ENCODE measurements at regions not wholly inside any gene's neighbourhood (a gene's known extent, or its start where the extent isn't known, plus 50 kb on each side); places are given as distances from the start of the nearest gene placed in this dataset.
"Not testable (repeated sequence)": the region's sequence is repeated elsewhere in the genome, so short reads cannot be mapped to it uniquely, and the experiment has no call there.

DNA sequence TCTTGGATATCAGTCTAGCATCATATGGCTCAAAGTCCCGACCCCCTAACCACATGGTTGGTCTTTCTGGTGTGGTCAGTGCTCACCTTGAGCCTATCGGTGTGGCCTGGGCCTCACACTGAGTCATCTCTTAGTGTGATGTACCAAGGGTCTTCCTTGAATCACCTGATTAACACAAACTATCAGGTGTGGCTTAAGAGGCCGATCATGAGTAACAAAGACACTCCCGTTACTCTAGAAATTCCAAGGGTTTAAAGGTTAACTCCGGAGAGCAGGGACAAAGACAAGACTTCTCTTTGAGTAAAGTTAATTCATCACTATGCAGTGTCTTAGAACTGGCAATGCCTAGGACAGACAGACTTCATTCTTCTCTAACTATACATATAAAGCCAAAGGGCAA is 52.3 kb upstream of the ARMC3 start:
- DNase-seq (ENCODE audit: low read depth in 2 of 2), result no peak

DNA sequence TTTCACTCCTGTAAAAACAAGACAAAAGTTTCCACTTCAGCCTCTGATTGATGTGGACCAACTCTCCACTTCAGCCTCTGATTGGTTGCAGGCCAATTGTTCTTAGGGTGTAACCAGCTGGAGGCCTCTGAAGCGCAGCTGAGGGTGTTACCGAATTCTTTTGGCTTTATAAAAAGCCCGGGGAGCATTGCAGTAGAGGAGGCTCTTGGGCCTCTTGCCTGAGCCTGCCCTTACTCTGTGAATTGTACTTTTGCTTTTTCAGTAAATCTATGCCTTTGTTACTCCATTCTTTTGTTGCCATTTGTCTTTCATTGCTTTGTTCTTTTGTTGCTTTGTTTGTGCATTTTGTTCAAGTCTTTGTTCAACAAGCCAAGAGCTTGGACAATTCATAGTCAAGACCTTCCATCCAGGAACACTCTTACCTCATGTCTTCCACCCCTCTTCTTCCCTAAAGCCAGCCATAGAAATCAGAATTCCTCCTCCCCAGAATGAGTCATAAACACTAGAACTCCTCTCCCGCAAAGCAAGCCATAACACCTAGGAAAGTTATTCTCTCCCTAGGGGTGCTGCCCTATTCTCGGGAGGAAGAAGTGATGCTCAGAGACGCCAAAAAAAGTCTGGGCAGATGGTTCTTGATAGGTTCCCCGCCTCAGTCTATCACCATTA is 53.5 kb upstream of the ARMC3 start:
- no peak for DNase-seq (ENCODE audit: low read depth in 2 of 2)

GRCh38 chr10:22856444-22857074 is 71.3 kb upstream of the ARMC3 start:
- DNase-seq (ENCODE audit: low read depth in 2 of 2), result no peak

DNA sequence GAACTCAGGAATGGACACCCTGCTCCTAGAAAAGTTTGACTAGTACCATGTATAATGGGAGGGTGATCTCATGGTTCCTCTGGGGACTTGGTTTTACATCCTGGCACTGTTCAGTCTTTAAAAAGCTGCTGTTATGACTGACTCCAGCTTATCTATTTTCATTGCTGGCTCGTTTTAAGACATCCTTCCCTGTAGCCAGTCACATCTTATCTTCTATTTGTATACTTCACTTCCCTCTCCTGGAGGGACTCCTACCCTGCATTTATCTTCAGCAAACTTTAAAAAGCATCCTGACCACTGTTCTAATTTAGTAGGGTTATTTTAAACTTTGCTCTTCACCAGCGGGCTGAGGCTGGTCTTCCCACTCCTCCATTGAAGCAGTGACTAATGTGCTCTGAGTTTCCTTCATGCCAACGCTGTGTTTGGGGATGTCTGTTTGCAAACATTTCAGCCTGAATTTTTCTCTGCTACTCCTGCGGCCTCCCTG is 72.9 kb upstream of the ARMC3 start:
- no peak for DNase-seq (ENCODE audit: low read depth in 2 of 2)

DNA sequence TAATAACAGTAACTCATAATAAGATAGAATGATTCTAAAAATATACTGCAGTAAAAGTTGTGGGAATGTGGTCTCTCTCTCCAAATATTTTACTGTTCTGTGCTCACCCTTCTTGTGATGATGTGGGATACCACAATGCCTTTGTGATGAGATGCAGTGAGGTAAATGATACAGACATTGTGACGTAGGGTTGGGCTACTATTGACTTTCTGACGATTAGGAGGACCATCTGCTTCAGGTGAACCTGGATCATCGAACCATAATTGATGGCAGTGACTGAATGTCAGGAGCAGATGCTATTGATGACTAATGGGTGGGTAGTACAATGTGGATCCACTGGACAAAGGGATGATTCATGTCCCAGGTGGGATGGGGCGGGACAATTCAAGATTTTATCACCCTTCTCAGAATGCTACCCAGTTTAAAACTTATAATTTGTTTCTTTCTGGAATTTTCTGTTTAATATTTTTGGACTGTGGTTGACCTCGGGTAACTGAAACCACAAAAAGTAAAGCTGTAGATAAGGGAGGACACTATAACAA is 73.9 kb upstream of the ARMC3 start:
- DNase-seq (ENCODE audit: low read depth in 2 of 2), result no peak

DNA sequence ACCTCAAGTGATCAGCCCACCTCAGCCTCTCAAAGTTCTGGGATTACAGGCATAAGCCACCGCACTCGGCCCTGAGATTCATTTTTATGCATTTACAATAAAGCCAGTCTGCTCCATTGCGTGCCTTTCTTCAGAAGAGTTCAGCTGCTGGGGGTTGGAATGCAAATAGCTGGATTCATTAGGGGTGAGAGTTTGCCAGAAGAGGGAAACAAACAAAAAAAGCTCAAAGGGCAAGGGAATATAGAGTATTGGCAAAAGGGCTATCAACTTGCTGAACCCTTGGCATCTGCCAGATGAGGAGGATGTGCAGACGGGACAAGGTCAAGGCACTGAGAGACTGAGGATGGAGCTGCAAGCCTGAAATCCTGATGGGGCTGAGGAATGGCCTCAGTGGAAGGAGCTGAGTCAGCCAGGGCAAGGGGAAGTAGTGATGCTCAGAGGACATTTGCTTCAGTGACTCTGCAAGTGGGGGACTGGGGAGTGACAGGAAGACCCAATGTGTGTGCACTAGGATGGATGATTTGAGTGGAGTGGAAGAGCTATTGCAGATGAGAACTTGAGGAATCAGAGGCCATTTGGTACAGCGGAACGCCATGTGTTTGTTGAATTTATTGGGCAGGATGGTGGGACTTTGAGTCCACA is 75.0 kb upstream of the ARMC3 start:
- no peak for DNase-seq (ENCODE audit: low read depth in 2 of 2)

GRCh38 chr10:22851865-22852239 is 76.0 kb upstream of the ARMC3 start:
- no peak for DNase-seq (ENCODE audit: low read depth in 2 of 2)

DNA sequence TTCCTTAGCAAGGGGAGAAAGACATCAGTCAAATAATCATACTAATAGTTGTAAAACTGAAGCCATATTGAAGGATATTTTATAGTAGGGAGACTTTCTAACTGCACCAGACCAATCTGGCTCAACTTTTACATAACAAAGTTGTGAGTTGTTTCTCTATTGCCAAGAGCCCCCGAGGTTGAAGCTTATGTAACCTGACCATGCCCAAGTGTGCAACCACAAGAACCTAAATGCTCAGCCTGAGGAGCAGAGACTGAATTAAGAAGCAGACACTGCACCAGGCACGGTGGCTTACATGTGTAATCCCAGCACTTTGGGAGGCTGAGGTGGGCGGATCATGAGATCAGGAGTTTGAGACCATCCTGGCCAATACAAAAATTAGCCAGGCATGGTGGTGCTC is 77.3 kb upstream of the ARMC3 start:
- no peak for DNase-seq (ENCODE audit: low read depth in 2 of 2)

DNA sequence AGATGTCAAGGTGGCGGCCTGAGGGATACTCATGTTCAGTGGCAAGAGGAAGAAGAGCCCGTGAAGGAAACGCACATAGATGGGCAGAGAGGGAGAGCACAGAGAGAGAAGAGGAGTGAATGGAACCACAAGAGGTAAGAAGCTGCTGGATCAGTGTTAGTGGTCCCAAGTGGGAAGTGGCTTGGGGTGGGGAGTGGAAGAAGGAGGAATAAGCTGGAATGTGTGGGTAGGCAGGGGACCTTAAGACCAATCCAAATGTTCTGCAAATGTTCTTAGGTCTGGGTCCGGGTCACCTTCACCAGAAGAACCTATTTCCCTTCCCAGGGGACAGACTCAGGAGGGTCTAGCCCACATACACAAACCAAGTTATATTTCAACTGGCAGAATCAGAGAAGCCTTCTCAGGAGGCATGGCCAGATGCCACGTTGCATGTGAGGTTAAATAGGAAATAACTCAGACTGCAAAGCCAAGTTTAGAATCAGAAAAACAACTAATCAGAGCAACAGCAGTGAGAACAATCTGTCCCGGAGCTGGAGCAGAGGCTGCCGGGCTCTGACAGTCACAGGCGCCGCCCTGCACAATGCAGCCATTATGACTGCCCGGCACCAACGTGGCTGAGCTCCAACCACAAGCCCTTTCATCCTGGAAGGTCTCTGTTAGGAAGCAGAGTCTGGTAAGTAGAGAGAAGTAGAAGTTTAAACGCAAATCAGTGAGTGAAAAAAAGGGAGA is 78.6 kb upstream of the ARMC3 start:
- DNase-seq (ENCODE audit: low read depth in 2 of 2), result no peak

- no peak for DNase-seq (ENCODE audit: low read depth in 2 of 2)
These were observed 79.3 kb upstream of the ARMC3 start for GRCh38 chr10:22848509-22848908.

DNA sequence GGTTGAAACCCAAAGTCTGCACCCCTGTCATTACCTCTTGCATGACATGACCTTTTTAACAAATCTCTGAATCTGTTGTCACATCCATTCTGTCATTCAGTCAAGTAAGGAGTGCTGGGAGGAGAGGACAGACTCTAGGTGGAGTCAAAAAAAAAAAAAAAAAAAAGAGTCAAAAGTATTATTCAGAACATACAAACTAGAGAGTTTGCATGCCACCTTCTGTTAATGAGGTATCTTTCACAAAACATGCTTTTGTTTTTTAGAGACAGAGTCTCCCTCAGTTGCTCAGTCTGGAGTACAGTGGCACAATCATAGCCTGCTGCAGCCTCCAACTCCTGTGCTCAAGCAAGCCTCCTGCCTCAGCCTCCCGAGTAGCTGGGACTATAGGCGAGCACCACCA is 81.6 kb upstream of the ARMC3 start:
- no peak for DNase-seq (ENCODE audit: low read depth in 2 of 2)

DNA sequence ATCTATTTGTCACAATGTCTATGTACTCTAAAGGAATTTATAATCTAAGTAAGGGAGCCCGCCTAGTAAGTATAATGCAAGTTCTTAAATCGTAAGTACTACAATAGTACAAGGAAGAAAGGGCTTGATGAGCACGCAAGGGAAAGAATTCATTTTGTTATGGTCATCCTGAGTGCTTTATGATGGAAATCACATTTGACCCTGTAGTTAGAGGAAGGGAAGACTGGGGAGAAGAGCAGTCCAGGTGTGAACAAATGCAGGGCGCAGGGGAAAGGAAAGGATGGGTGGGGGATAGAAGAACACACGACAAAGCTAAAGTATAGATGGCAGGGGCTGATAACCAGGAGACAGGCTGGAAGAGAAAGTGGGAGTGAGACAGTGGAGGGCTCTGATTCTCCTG is 88.2 kb upstream of the ARMC3 start:
- no peak for DNase-seq (ENCODE audit: low read depth in 2 of 2)

GRCh38 chr10:22837771-22838170 is 90.1 kb upstream of the ARMC3 start:
- no peak for DNase-seq (ENCODE audit: low read depth in 2 of 2)

DNA sequence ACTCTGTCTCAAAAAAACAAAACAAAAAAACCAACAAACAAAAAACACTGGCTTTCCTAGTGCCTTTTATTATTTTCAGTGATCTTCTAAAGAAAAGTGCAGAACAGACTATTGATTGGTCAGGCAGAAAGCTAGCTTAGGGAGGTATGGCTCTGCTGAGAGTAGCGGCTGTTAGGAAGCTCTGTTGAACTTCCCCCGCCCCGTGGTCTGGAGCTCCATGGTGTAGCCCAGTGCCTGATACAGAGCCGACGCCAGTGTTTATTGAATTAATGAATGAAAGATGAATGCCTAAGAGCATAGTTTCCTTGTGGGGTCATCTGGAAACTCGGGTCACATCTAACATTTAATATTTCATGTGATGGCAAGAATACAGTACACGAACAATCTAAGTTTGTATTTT is 90.5 kb upstream of the ARMC3 start:
- no peak for DNase-seq (ENCODE audit: low read depth in 2 of 2)

GRCh38 chr10:22834471-22834870 is 93.4 kb upstream of the ARMC3 start:
- DNase-seq (ENCODE audit: low read depth in 2 of 2), result no peak

DNA sequence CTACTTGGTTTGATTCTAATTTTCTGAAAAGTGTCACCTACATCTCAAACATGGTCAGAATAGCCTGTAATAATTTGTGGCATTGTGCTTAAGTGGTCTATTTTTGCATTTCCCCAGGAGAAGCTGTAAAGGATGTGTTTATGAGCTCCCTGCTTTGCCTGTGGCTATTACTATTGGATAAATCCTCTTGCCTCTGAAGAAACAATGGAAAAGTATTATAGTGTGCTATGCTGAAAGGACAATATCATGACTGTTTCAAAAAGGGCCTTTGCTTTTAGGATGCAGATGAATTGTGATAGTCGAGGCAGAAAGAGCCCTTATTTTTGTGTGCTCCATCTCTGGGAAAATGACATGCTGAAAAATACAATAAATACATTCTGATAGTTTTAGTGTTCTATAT is 94.1 kb upstream of the ARMC3 start:
- no peak for DNase-seq (ENCODE audit: low read depth in 2 of 2)

- no peak for DNase-seq (ENCODE audit: low read depth in 2 of 2)
These were observed 94.5 kb upstream of the ARMC3 start for GRCh38 chr10:22833353-22833752.

DNA sequence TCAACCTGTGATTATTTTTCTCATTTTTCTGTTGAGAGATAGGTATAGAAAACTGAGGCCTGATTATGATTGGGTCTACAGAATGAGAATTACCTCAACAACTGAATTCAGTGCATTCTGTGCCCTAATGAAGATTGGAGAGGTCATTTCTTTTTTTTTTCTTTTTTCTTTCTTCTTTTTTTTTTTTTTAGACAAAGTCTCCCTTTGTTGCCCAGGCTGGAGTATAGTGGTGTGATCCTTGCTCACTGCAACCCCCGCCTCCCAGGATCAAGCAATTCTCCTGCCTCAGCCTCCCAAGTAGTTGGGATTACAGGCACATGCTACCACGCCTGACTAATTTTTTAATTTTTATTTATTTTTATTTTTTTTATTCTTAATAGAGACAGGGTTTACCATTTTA is 95.0 kb upstream of the ARMC3 start:
- DNase-seq (ENCODE audit: low read depth in 2 of 2), result no peak

- DNase-seq (ENCODE audit: low read depth in 2 of 2), result no peak
These were observed 95.7 kb upstream of the ARMC3 start for GRCh38 chr10:22832066-22832602.

DNA sequence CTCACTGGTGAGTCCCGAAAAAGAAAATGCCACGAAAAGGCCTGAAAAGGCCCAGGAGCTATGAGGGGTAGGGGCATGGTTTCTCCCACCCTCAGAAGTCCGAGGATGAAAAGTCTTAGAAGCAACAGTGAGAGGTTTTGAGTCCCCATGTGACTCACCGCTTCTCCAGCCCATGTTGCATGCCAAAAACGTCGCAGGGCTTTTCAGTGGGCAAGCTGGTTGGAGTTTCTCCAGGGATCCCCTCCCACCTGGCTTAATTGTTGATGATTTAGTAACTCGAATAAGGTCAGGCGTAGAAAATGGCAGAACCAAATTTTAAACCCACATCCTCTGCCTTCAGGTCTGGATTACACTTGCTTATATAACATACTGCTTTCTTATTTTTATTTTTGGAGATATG is 96.3 kb upstream of the ARMC3 start:
- DNase-seq (ENCODE audit: low read depth in 2 of 2), result no peak

GRCh38 chr10:22828712-22829111 is 99.1 kb upstream of the ARMC3 start:
- DNase-seq (ENCODE audit: low read depth in 2 of 2), result not testable (repeated sequence)

DNA sequence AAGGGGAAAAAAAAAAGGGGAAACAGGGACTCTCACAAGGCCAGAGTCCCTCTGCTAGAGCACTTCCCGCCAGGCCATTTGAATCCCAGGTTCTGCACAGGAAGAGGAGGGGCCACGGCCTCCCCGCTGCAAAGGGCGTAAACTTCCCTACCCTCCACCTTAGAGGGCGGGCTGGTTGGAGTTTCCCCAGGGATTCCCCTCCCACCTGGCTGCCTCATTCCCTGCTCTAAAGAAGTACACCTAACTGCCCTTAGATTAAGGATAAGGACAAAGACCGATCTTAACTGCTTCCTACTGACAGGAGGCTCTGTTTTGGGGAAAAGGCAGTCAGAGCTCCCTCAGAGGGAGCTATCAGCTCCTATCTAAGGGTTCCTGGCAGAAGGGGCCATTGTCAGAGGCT is 102.0 kb upstream of the ARMC3 start:
- no peak for DNase-seq (ENCODE audit: low read depth in 2 of 2)

All from fibroblast of skin of left quadriceps (primary cell).